WTC11 (cell line): ENCODE measurements at regions not wholly inside any gene's neighbourhood (a gene's known extent, or its start where the extent isn't known, plus 50 kb on each side); places are given as distances from the start of the nearest gene placed in this dataset.

ENCODE experiments used
- ATF1 ChIP-seq: sonication (generic); formaldehyde crosslinking; IDR thresholded peaks from 2 replicates; pipeline ENCODE4 v1.8.1; 2023; ENCODE audit warnings: mild to moderate bottlenecking, moderate library complexity, missing genetic modification reagents
- FOXJ3 ChIP-seq: sonication (generic); formaldehyde crosslinking; IDR thresholded peaks from 2 replicates; pipeline ENCODE4 v1.9.0; 2021; ENCODE audit warnings: missing genetic modification reagents, mild to moderate bottlenecking, borderline replicate concordance
- NR3C1 ChIP-seq: sonication (generic); formaldehyde crosslinking; conservative IDR thresholded peaks from 2 replicates; pipeline ENCODE4 v1.8.1; 2023; ENCODE audit warnings: low read depth, mild to moderate bottlenecking, missing genetic modification reagents
- TF ChIP-seq, protein P1 (sequence below): fragments of 200-600 bp; IDR thresholded peaks from 2 replicates; pipeline ENCODE4 v1.8.0; 2022; ENCODE audit warnings: antibody characterized with exemption
- TF ChIP-seq, protein P2 (sequence below): sonication (generic); formaldehyde crosslinking; IDR thresholded peaks from 2 replicates; pipeline ENCODE4 v1.8.1; 2022; ENCODE audit warnings: mild to moderate bottlenecking, missing genetic modification reagents, moderate library complexity, borderline replicate concordance
- TF ChIP-seq, protein P3 (sequence below): sonication (generic); formaldehyde crosslinking; IDR thresholded peaks from 2 replicates; pipeline ENCODE4 v1.8.1; 2023; ENCODE audit warnings: mild to moderate bottlenecking, missing genetic modification reagents, moderate library complexity
- TF ChIP-seq, protein P4 (sequence below): sonication (generic); formaldehyde crosslinking; IDR thresholded peaks from 2 replicates; pipeline ENCODE4 v1.8.1; 2023; ENCODE audit warnings: mild to moderate bottlenecking, missing genetic modification reagents
- TF ChIP-seq, protein P5 (sequence below): fragments of 250-450 bp; sonication (Bioruptor Pico); IDR thresholded peaks from 2 replicates; pipeline ENCODE4 v1.9.0; 2021; ENCODE audit warnings: mild to moderate bottlenecking
- TF ChIP-seq, protein P6 (sequence below): sonication (generic); formaldehyde crosslinking; IDR thresholded peaks from 2 replicates; pipeline ENCODE4 v1.8.0; 2023; ENCODE audit warnings: missing genetic modification reagents

DNA sequence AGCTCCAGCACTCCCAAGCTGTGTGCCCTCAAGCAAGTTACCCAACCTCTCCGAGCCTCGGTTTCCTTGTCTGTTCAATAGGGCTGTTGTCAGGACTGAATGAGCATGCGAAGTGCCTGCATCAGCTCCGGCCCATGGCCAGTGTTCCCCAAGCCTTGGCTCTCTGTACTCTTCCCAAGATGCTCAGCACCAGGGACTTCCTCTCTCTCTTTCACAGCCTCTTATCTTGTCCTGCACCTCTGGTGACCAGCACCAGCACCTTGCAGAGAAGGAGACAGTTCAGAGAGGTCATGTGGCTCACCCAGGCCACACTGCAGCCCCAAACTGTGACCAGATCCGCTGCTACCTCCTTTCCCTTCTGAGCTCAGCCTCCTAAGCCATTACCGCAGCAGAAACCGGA is 120.3 kb upstream of the ANO1 start:
- TF ChIP-seq, protein P1, sequence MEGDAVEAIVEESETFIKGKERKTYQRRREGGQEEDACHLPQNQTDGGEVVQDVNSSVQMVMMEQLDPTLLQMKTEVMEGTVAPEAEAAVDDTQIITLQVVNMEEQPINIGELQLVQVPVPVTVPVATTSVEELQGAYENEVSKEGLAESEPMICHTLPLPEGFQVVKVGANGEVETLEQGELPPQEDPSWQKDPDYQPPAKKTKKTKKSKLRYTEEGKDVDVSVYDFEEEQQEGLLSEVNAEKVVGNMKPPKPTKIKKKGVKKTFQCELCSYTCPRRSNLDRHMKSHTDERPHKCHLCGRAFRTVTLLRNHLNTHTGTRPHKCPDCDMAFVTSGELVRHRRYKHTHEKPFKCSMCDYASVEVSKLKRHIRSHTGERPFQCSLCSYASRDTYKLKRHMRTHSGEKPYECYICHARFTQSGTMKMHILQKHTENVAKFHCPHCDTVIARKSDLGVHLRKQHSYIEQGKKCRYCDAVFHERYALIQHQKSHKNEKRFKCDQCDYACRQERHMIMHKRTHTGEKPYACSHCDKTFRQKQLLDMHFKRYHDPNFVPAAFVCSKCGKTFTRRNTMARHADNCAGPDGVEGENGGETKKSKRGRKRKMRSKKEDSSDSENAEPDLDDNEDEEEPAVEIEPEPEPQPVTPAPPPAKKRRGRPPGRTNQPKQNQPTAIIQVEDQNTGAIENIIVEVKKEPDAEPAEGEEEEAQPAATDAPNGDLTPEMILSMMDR: no peak
- TF ChIP-seq, protein P2, sequence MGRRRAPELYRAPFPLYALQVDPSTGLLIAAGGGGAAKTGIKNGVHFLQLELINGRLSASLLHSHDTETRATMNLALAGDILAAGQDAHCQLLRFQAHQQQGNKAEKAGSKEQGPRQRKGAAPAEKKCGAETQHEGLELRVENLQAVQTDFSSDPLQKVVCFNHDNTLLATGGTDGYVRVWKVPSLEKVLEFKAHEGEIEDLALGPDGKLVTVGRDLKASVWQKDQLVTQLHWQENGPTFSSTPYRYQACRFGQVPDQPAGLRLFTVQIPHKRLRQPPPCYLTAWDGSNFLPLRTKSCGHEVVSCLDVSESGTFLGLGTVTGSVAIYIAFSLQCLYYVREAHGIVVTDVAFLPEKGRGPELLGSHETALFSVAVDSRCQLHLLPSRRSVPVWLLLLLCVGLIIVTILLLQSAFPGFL (CRISPR knock-in tag): no peak
- TF ChIP-seq ATF1: no peak
- TF ChIP-seq, protein P3, sequence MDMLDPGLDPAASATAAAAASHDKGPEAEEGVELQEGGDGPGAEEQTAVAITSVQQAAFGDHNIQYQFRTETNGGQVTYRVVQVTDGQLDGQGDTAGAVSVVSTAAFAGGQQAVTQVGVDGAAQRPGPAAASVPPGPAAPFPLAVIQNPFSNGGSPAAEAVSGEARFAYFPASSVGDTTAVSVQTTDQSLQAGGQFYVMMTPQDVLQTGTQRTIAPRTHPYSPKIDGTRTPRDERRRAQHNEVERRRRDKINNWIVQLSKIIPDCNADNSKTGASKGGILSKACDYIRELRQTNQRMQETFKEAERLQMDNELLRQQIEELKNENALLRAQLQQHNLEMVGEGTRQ (CRISPR knock-in tag): no peak
- TF ChIP-seq, protein P4, sequence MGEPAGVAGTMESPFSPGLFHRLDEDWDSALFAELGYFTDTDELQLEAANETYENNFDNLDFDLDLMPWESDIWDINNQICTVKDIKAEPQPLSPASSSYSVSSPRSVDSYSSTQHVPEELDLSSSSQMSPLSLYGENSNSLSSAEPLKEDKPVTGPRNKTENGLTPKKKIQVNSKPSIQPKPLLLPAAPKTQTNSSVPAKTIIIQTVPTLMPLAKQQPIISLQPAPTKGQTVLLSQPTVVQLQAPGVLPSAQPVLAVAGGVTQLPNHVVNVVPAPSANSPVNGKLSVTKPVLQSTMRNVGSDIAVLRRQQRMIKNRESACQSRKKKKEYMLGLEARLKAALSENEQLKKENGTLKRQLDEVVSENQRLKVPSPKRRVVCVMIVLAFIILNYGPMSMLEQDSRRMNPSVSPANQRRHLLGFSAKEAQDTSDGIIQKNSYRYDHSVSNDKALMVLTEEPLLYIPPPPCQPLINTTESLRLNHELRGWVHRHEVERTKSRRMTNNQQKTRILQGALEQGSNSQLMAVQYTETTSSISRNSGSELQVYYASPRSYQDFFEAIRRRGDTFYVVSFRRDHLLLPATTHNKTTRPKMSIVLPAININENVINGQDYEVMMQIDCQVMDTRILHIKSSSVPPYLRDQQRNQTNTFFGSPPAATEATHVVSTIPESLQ: no peak
- no peak for TF ChIP-seq NR3C1
- no peak for TF ChIP-seq FOXJ3
- TF ChIP-seq, protein P5, sequence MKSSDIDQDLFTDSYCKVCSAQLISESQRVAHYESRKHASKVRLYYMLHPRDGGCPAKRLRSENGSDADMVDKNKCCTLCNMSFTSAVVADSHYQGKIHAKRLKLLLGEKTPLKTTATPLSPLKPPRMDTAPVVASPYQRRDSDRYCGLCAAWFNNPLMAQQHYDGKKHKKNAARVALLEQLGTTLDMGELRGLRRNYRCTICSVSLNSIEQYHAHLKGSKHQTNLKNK: no peak
- TF ChIP-seq, protein P6, sequence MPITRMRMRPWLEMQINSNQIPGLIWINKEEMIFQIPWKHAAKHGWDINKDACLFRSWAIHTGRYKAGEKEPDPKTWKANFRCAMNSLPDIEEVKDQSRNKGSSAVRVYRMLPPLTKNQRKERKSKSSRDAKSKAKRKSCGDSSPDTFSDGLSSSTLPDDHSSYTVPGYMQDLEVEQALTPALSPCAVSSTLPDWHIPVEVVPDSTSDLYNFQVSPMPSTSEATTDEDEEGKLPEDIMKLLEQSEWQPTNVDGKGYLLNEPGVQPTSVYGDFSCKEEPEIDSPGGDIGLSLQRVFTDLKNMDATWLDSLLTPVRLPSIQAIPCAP: no peak
